H54 (cell line): ENCODE measurements at regions not wholly inside any gene's neighbourhood (a gene's known extent, or its start where the extent isn't known, plus 50 kb on each side); places are given as distances from the start of the nearest gene placed in this dataset.

Source experiments
- DNase-seq: peaks from one replicate; pipeline ENCODE4 v3.0.0; 2011; ENCODE audit warnings: low spot score, mixed read lengths; ENCODE audit not compliant: insufficient read length
- FAIRE-seq: peaks from 3 replicates; lab custom pipeline; 2011; peaks lifted over from hg19 to GRCh38; lab: Jason Lieb, UNC
- POLR2A ChIP-seq: IDR thresholded peaks from 2 replicates; pipeline ENCODE4 v1.6.1; 2011; ENCODE audit warnings: low read depth, mild to moderate bottlenecking, low read length

GRCh38 chr13:50326811-50327210, 311.6 kb downstream of the KCNRG start:
- FAIRE-seq = no peak
- TF ChIP-seq POLR2A = no peak
- DNase-seq = no peak

GRCh38 chr13:50334115-50334778, 319.0 kb downstream of the KCNRG start:
- FAIRE-seq (no peak), DNase-seq (no peak)

GRCh38 chr13:50334944-50335343, 319.7 kb downstream of the KCNRG start:
- no peak for TF ChIP-seq POLR2A
- FAIRE-seq (no peak), DNase-seq (no peak)

More at GRCh38 chr13:50334115-50334778, 319.0 kb downstream of the KCNRG start:
- TF ChIP-seq POLR2A = no peak

GRCh38 chr13:50339271-50339670, 324.0 kb downstream of the KCNRG start:
- no peak for TF ChIP-seq POLR2A
- no peak for DNase-seq
- no peak for FAIRE-seq

- no peak for DNase-seq
- TF ChIP-seq POLR2A = no peak
- no peak for FAIRE-seq
These were observed 324.9 kb downstream of the KCNRG start for GRCh38 chr13:50340146-50340545.

- DNase-seq (no peak), FAIRE-seq (no peak)
- no peak for TF ChIP-seq POLR2A
These were observed 325.5 kb downstream of the KCNRG start for GRCh38 chr13:50340551-50341287.

GRCh38 chr13:50341526-50341925, 326.3 kb downstream of the KCNRG start:
- no peak for DNase-seq
- no peak for FAIRE-seq
- TF ChIP-seq POLR2A = no peak

- FAIRE-seq = no peak
- no peak for TF ChIP-seq POLR2A
- DNase-seq = no peak
These were observed 329.5 kb downstream of the KCNRG start for GRCh38 chr13:50344717-50345116.

GRCh38 chr13:50345804-50346203, 330.6 kb downstream of the KCNRG start:
- FAIRE-seq (no peak), DNase-seq (no peak)
- TF ChIP-seq POLR2A = no peak

- no peak for TF ChIP-seq POLR2A
- DNase-seq = no peak
- FAIRE-seq = no peak
These were observed 333.1 kb downstream of the KCNRG start for GRCh38 chr13:50348371-50348770.

- no peak for DNase-seq
- TF ChIP-seq POLR2A = no peak
- no peak for FAIRE-seq
These were observed 337.7 kb downstream of the KCNRG start for GRCh38 chr13:50352720-50353480.

- FAIRE-seq (no peak), DNase-seq (no peak)
- no peak for TF ChIP-seq POLR2A
These were observed 338.6 kb downstream of the KCNRG start for GRCh38 chr13:50353651-50354415.

- no peak for TF ChIP-seq POLR2A
- DNase-seq (no peak), FAIRE-seq (no peak)
These were observed 340.6 kb downstream of the KCNRG start for GRCh38 chr13:50355797-50356196.
